Calu3 (cell line): ENCODE measurements at regions not wholly inside any gene's neighbourhood (a gene's known extent, or its start where the extent isn't known, plus 50 kb on each side); places are given as distances from the start of the nearest gene placed in this dataset.

Experiments used
- BruUV-seq: library from RNA; stranded (reverse); fragments of 400-500 nt; replicated peaks from 2 replicates; lab custom pipeline; 2021; lab: Mats Ljungman, UMichigan
- CTCF ChIA-PET: fragments of 300-600 bp; sonication (Branson Sonifier 250); formaldehyde crosslinking; loops from one replicate; lab custom pipeline; 2022; ENCODE audit warnings: antibody characterized with exemption; lab: Charles Lee
- DNase-seq: peaks from one replicate; pipeline ENCODE4 v3.0.0; 2022
- H3K27ac Mint-ChIP-seq: one replicate; pipeline ENCODE4 v1.8.0; 2022; ENCODE audit warnings: mixed read lengths; ENCODE audit not compliant: unreplicated experiment
- H3K27me3 Mint-ChIP-seq: one replicate; pipeline ENCODE4 v1.8.0; 2022; ENCODE audit warnings: mixed read lengths; ENCODE audit not compliant: unreplicated experiment
- H3K36me3 Mint-ChIP-seq: one replicate; pipeline ENCODE4 v1.8.0; 2022; ENCODE audit warnings: mild to moderate bottlenecking, moderate library complexity, mixed read lengths; ENCODE audit not compliant: insufficient read depth, unreplicated experiment
- H3K4me1 Mint-ChIP-seq: one replicate; pipeline ENCODE4 v1.8.0; 2022; ENCODE audit warnings: mild to moderate bottlenecking, low read depth, mixed read lengths; ENCODE audit not compliant: unreplicated experiment
- H3K4me3 Mint-ChIP-seq: one replicate; pipeline ENCODE4 v1.8.0; 2022; ENCODE audit warnings: mild to moderate bottlenecking, low read depth, moderate library complexity, mixed read lengths; ENCODE audit not compliant: unreplicated experiment
- H3K9me3 Mint-ChIP-seq: one replicate; pipeline ENCODE4 v1.8.0; 2022; ENCODE audit warnings: low read depth, mixed read lengths; ENCODE audit not compliant: unreplicated experiment
- intact Hi-C: fragments of 100-400 bp; cut with micrococcal nuclease; formaldehyde crosslinking; loops from one replicate; pipeline ENCODE4 v1.10.0; 2022; ENCODE audit not compliant: unreplicated experiment
- TF ChIP-seq, protein P1 (sequence below): fragments of 200-600 bp; IDR thresholded peaks from one replicate; pipeline ENCODE4 v1.8.0; 2022; ENCODE audit warnings: antibody characterized with exemption; ENCODE audit not compliant: unreplicated experiment

DNA sequence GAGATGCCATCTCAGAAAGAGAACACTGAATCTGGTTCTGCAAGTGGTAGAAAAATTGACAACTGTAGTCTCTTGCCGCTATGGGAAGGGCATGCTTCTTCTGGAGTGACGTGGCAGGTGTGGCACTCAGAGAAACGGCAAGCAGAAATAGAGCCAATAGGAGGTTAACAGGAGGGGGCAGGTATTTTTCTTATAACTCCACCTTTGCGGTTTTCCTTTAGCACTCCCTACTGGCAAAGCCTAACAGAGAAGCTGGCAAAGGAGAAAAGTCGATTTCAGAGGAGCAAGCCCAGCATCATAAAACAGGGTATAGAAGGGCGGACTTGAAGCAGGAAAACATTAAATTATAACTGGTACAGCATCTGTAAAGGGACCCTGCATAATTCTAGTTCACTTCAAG lies 1382.2 kb downstream of the PCDH18 start:
- H3K27me3 Mint-ChIP-seq, result no peaks in the 10 kb centered on the region
- no peak overlapping the region for H3K27ac Mint-ChIP-seq
- no TSS peak for BruUV-seq
- intact Hi-C loops, result no loop called here
- CTCF ChIA-PET, result no interaction called here
- H3K4me3 Mint-ChIP-seq, result no peak overlapping the region
- no peaks in the 10 kb centered on the region for H3K9me3 Mint-ChIP-seq
- H3K36me3 Mint-ChIP-seq, result no peaks in the 10 kb centered on the region
- TF ChIP-seq, protein P1, sequence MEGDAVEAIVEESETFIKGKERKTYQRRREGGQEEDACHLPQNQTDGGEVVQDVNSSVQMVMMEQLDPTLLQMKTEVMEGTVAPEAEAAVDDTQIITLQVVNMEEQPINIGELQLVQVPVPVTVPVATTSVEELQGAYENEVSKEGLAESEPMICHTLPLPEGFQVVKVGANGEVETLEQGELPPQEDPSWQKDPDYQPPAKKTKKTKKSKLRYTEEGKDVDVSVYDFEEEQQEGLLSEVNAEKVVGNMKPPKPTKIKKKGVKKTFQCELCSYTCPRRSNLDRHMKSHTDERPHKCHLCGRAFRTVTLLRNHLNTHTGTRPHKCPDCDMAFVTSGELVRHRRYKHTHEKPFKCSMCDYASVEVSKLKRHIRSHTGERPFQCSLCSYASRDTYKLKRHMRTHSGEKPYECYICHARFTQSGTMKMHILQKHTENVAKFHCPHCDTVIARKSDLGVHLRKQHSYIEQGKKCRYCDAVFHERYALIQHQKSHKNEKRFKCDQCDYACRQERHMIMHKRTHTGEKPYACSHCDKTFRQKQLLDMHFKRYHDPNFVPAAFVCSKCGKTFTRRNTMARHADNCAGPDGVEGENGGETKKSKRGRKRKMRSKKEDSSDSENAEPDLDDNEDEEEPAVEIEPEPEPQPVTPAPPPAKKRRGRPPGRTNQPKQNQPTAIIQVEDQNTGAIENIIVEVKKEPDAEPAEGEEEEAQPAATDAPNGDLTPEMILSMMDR, result no peak
- no peaks in the 10 kb centered on the region for H3K4me1 Mint-ChIP-seq
- DNase-seq, result no peak

DNA sequence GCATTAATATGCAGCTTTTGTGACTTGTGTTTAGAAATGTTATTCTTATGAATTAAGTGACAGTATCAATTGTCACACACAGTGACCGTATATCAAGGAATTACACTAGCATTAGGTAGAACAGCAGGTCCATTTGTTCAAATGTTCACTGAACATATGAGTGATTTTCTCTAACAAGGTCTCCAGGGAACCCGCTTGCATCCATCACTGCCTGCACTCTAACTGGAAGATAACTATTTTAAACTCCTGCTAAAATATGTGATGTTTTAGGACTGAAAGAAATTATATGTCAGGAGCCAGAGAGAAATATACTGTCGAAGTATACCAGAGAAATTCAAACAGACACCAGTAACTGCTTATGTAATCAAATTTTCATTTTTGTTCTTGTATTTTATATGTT lies 1395.7 kb downstream of the PCDH18 start:
- BruUV-seq, result no TSS peak
- Mint-ChIP-seq H3K27ac (no peak overlapping the region), H3K4me3 (no peak overlapping the region), H3K27me3 (no peaks in the 10 kb centered on the region), H3K9me3 (no peaks in the 10 kb centered on the region), H3K4me1 (no peaks in the 10 kb centered on the region), H3K36me3 (no peaks in the 10 kb centered on the region)
- TF ChIP-seq, protein P1, result no peak
- CTCF ChIA-PET, result no interaction called here
- intact Hi-C loops, result no loop called here
- DNase-seq, result no peak

DNA sequence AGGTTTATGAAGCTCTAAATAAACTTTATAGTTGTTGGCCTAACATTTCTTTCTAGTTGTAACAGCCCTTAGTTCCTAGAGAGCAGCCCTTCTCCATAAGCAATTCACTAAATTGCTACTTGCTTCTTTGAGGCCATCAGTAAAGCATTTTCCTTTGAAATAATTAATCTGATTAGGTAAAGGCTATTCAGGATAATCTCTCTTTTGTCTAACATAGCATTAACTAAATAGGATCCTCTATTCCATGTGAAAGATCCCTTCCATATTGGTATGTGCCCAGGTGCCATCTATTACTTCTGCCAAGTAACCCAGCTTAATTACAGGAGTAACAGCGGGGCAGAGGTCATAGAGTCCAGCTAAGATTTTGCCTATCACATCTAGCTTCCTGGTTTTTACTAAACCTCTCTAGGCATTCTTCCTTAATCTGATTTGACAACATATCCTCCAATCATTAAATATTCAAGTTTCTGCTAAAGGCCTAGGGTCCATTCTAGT lies 1408.0 kb downstream of the PCDH18 start:
- no TSS peak for BruUV-seq
- DNase-seq, result no peak
- TF ChIP-seq, protein P1, result no peak
- H3K36me3 Mint-ChIP-seq, result no peaks in the 10 kb centered on the region
- no peak overlapping the region for H3K4me3 Mint-ChIP-seq
- CTCF ChIA-PET, result interaction anchor here (0.6 kb wide), 1 partner anchor 689 kb away, joined by 9 read pairs; no protein-coding TSS in a partner anchor
- intact Hi-C loops, result no loop called here
- no peaks in the 10 kb centered on the region for H3K9me3 Mint-ChIP-seq
- no peaks in the 10 kb centered on the region for H3K27me3 Mint-ChIP-seq
- H3K4me1 Mint-ChIP-seq, result no peaks in the 10 kb centered on the region
- H3K27ac Mint-ChIP-seq, result no peak overlapping the region

DNA sequence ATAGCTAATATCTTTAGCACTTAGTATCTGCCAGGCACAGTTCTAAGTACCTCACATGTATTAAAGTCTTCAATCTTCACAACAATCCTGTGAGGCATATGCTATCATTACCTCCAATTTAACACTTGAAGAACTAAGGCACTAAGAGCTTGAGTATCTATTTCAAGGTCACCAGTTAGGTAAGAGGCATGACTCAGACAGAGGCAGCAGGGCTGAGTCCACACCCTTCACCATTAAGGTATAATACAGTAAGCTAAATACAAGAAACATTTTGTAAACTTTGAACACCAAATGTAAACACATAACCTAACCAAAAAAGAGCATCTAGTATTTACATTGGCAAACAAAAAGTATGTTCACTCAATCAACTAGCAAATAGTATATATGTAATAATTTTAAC lies 1410.9 kb downstream of the PCDH18 start:
- no peak for DNase-seq
- TF ChIP-seq, protein P1, result no peak
- BruUV-seq, result no TSS peak
- no peaks in the 10 kb centered on the region for H3K27me3 Mint-ChIP-seq
- H3K36me3 Mint-ChIP-seq, result no peaks in the 10 kb centered on the region
- intact Hi-C loops, result no loop called here
- no peaks in the 10 kb centered on the region for H3K9me3 Mint-ChIP-seq
- CTCF ChIA-PET, result no interaction called here
- no peak overlapping the region for H3K27ac Mint-ChIP-seq
- H3K4me1 Mint-ChIP-seq, result no peaks in the 10 kb centered on the region
- no peak overlapping the region for H3K4me3 Mint-ChIP-seq
